WTC11 (cell line): ENCODE measurements at regions not wholly inside any gene's neighbourhood (a gene's known extent, or its start where the extent isn't known, plus 50 kb on each side); places are given as distances from the start of the nearest gene placed in this dataset.

Experiments used
- ATAC-seq: fragments of 200-7000 bp; cut with Tn5 transposase; 2 replicates; pipeline ENCODE4 v1.10.0; 2021; ENCODE audit warnings: mild to moderate bottlenecking, moderate library complexity
- CTCF ChIA-PET: fragments of 300-600 bp; sonication (Branson Sonifier 250); formaldehyde crosslinking; loops from one replicate; lab custom pipeline; 2021; ENCODE audit warnings: antibody characterized with exemption; lab: Charles Lee
- POLR2A ChIA-PET: fragments of 350-600 bp; sonication (Branson Sonifier 250); formaldehyde crosslinking; loops from one replicate; lab custom pipeline; 2021; ENCODE audit warnings: antibody characterized with exemption; lab: Charles Lee
- DNase-seq: peaks from one replicate; pipeline ENCODE4 v3.0.0; 2021; ENCODE audit warnings: low spot score
- H3K27ac Mint-ChIP-seq: 2 replicates; pipeline ENCODE4 v1.8.0; 2021; ENCODE audit warnings: mixed read lengths
- H3K27me3 Mint-ChIP-seq: 2 replicates; pipeline ENCODE4 v1.8.0; 2021; ENCODE audit warnings: low read depth, mild to moderate bottlenecking, moderate library complexity, mixed read lengths
- H3K36me3 Mint-ChIP-seq: 2 replicates; pipeline ENCODE4 v1.8.0; 2021; ENCODE audit warnings: mixed read lengths
- H3K4me1 Mint-ChIP-seq: 2 replicates; pipeline ENCODE4 v1.8.0; 2022; ENCODE audit warnings: mixed read lengths
- H3K4me3 Mint-ChIP-seq: 2 replicates; pipeline ENCODE4 v1.8.0; 2021; ENCODE audit warnings: mild to moderate bottlenecking, moderate library complexity, mixed read lengths
- H3K9me3 Mint-ChIP-seq: 2 replicates; pipeline ENCODE4 v1.8.0; 2021; ENCODE audit warnings: mixed read lengths
- ELF4 ChIP-seq: sonication (generic); formaldehyde crosslinking; IDR thresholded peaks from 2 replicates; pipeline ENCODE4 v1.8.1; 2022; ENCODE audit warnings: low read depth, mild to moderate bottlenecking, moderate library complexity, missing genetic modification reagents
- FOXP1 ChIP-seq: sonication (generic); formaldehyde crosslinking; IDR thresholded peaks from 2 replicates; pipeline ENCODE4 v1.8.0; 2022; ENCODE audit warnings: missing genetic modification reagents, mild to moderate bottlenecking, moderate library complexity, borderline replicate concordance
- NFE2L1 ChIP-seq: sonication (generic); formaldehyde crosslinking; IDR thresholded peaks from 2 replicates; pipeline ENCODE4 v1.8.1; 2023; ENCODE audit warnings: missing genetic modification reagents
- NR2C2 ChIP-seq: sonication (generic); formaldehyde crosslinking; IDR thresholded peaks from 2 replicates; pipeline ENCODE4 v1.8.0; 2022; ENCODE audit warnings: mild to moderate bottlenecking, missing genetic modification reagents
- SMAD4 ChIP-seq: sonication (generic); formaldehyde crosslinking; IDR thresholded peaks from 2 replicates; pipeline ENCODE4 v1.8.0; 2022; ENCODE audit warnings: mild to moderate bottlenecking, missing genetic modification reagents
- TP53 ChIP-seq: sonication (generic); formaldehyde crosslinking; IDR thresholded peaks from 2 replicates; pipeline ENCODE4 v1.8.1; 2023; ENCODE audit warnings: mild to moderate bottlenecking, missing genetic modification reagents
- ZNF138 ChIP-seq: sonication (generic); formaldehyde crosslinking; conservative IDR thresholded peaks from 2 replicates; pipeline ENCODE4 v1.8.1; 2022; ENCODE audit warnings: mild to moderate bottlenecking, moderate library complexity, missing genetic modification reagents
- ZNF263 ChIP-seq: sonication (generic); formaldehyde crosslinking; IDR thresholded peaks from 2 replicates; pipeline ENCODE4 v1.8.1; 2022; ENCODE audit warnings: low read depth, mild to moderate bottlenecking, moderate library complexity, missing genetic modification reagents
- ZNF396 ChIP-seq: fragments of 250-450 bp; sonication (Bioruptor Pico); IDR thresholded peaks from 2 replicates; pipeline ENCODE4 v1.8.0; 2021; ENCODE audit warnings: mild to moderate bottlenecking, moderate library complexity, borderline replicate concordance
- ZNF671 ChIP-seq: fragments of 250-450 bp; sonication (Bioruptor Pico); IDR thresholded peaks from 2 replicates; pipeline ENCODE4 v1.8.0; 2021; ENCODE audit warnings: mild to moderate bottlenecking
- TF ChIP-seq, protein P1 (sequence below): fragments of 250-450 bp; sonication (Bioruptor Pico); conservative IDR thresholded peaks from 2 replicates; pipeline ENCODE4 v1.9.0; 2021; ENCODE audit warnings: mild to moderate bottlenecking
- TF ChIP-seq, protein P2 (sequence below): fragments of 250-450 bp; sonication (Bioruptor Pico); IDR thresholded peaks from 2 replicates; pipeline ENCODE4 v1.8.0; 2021; ENCODE audit warnings: mild to moderate bottlenecking
- TF ChIP-seq, protein P3 (sequence below): sonication (generic); formaldehyde crosslinking; IDR thresholded peaks from 2 replicates; pipeline ENCODE4 v1.8.0; 2023; ENCODE audit warnings: missing genetic modification reagents
- TF ChIP-seq, protein P4 (sequence below): sonication (generic); formaldehyde crosslinking; IDR thresholded peaks from 2 replicates; pipeline ENCODE4 v1.8.1; 2023; ENCODE audit warnings: mild to moderate bottlenecking, missing genetic modification reagents, moderate library complexity
- TF ChIP-seq, protein P5 (sequence below): sonication (generic); formaldehyde crosslinking; IDR thresholded peaks from 2 replicates; pipeline ENCODE4 v1.8.1; 2023; ENCODE audit warnings: mild to moderate bottlenecking, missing genetic modification reagents, borderline replicate concordance
- TF ChIP-seq, protein P6 (sequence below): fragments of 250-450 bp; sonication (Bioruptor Pico); IDR thresholded peaks from 2 replicates; pipeline ENCODE4 v1.9.0; 2021; ENCODE audit warnings: mild to moderate bottlenecking
- TF ChIP-seq, protein P7 (sequence below): fragments of 200-600 bp; IDR thresholded peaks from 2 replicates; pipeline ENCODE4 v1.8.0; 2022; ENCODE audit warnings: antibody characterized with exemption

DNA sequence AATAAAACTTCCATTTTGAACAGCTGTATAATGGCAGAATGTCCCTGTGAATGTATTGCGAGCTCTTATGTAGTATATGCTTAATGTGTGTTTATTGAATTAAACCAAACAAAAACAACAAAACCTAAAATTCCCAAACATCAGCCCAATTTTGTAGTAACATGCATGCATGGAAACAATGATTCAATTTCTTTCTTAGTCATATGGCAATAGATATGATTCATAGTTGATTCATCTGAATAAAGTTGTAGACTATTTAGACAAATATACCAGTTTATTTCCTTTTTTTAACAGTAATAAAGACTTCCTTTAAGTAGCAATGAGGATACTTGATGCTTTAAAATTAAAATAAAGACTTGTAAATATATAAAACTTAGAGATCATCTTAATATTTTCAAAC is 670.6 kb downstream of the CD109 start:
- no peaks in the 10 kb centered on the region for H3K9me3 Mint-ChIP-seq
- H3K27ac Mint-ChIP-seq: no peak overlapping the region
- H3K27me3 Mint-ChIP-seq: no peaks in the 10 kb centered on the region
- no peaks in the 10 kb centered on the region for H3K36me3 Mint-ChIP-seq
- no peaks in the 10 kb centered on the region for H3K4me1 Mint-ChIP-seq
- CTCF ChIA-PET: no interaction called here
- no peak for DNase-seq
- no peak for ATAC-seq
- H3K4me3 Mint-ChIP-seq: no peak overlapping the region
- TF ChIP-seq, protein P1, sequence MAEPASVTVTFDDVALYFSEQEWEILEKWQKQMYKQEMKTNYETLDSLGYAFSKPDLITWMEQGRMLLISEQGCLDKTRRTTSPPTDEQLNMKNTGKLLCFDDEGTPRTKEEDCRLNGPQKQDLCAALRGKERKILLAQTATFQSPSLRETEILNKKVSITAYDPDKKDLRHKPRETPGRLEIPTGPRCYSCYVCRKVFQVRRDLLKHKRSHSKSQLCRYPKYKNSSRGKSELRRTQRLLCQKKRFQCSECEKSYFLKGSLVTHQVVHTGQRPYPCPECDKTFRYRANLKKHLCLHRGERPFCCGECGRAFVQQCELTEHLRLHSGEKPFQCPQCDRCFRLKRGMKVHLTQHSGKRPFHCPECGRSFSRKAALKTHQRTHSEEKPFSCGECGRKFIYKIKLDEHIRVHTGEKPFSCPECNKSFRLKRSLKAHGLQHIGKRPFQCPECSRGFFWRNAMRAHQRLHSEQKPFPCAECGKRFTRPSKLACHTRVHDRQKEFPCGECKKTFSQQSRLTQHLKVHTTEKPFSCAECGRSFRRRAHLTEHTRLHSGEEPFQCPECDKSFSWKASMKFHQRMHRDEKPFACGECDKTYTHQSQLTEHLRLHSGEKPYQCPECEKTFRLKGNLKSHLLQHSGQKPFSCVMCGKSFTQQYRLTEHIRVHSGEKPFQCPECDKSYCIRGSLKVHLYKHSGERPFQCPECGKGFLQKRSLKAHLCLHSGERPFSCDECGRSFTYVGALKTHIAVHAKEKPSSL (CRISPR knock-in tag): no peak
- TF ChIP-seq, protein P2, sequence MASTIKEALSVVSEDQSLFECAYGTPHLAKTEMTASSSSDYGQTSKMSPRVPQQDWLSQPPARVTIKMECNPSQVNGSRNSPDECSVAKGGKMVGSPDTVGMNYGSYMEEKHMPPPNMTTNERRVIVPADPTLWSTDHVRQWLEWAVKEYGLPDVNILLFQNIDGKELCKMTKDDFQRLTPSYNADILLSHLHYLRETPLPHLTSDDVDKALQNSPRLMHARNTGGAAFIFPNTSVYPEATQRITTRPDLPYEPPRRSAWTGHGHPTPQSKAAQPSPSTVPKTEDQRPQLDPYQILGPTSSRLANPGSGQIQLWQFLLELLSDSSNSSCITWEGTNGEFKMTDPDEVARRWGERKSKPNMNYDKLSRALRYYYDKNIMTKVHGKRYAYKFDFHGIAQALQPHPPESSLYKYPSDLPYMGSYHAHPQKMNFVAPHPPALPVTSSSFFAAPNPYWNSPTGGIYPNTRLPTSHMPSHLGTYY (CRISPR knock-in tag): no peak
- no peak for TF ChIP-seq NR2C2 (CRISPR knock-in tag)
- TF ChIP-seq ZNF396 (CRISPR knock-in tag): no peak
- TF ChIP-seq, protein P3, sequence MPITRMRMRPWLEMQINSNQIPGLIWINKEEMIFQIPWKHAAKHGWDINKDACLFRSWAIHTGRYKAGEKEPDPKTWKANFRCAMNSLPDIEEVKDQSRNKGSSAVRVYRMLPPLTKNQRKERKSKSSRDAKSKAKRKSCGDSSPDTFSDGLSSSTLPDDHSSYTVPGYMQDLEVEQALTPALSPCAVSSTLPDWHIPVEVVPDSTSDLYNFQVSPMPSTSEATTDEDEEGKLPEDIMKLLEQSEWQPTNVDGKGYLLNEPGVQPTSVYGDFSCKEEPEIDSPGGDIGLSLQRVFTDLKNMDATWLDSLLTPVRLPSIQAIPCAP (CRISPR knock-in tag): no peak
- TF ChIP-seq ELF4: no peak
- TF ChIP-seq TP53 (CRISPR knock-in tag): no peak
- TF ChIP-seq ZNF263 (CRISPR knock-in tag): no peak
- POLR2A ChIA-PET: no interaction called here

DNA sequence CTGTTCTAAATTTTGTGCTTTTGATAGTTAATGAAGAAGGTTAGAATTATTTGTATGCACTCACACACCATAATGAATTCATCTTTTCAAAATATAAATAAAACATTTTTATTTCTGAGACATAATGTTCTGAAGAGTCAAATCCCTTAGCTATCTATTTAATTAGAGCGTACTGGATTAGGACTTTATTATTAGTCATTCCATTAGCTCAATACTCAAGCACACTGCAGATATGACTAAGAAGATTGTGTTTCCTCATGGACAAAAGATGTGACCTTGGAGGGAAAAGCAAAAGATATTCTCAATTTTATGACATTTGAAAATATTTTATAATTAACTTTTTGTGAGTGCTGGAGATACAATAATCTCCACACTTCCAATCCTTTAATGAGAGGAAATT is 666.4 kb downstream of the CD109 start:
- Mint-ChIP-seq H3K4me1 (peaks cover under 1% of the 10 kb centered on the region; the same call in 1 of the 2 replicates), H3K27ac (no peak overlapping the region)
- POLR2A ChIA-PET: no interaction called here
- DNase-seq: no peak
- no peak for TF ChIP-seq NFE2L1 (CRISPR knock-in tag)
- no peak for TF ChIP-seq ZNF671 (CRISPR knock-in tag)
- TF ChIP-seq ELF4: no peak
- TF ChIP-seq, protein P4, sequence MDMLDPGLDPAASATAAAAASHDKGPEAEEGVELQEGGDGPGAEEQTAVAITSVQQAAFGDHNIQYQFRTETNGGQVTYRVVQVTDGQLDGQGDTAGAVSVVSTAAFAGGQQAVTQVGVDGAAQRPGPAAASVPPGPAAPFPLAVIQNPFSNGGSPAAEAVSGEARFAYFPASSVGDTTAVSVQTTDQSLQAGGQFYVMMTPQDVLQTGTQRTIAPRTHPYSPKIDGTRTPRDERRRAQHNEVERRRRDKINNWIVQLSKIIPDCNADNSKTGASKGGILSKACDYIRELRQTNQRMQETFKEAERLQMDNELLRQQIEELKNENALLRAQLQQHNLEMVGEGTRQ: no peak
- TF ChIP-seq FOXP1 (CRISPR knock-in tag): no peak
- TF ChIP-seq, protein P5, sequence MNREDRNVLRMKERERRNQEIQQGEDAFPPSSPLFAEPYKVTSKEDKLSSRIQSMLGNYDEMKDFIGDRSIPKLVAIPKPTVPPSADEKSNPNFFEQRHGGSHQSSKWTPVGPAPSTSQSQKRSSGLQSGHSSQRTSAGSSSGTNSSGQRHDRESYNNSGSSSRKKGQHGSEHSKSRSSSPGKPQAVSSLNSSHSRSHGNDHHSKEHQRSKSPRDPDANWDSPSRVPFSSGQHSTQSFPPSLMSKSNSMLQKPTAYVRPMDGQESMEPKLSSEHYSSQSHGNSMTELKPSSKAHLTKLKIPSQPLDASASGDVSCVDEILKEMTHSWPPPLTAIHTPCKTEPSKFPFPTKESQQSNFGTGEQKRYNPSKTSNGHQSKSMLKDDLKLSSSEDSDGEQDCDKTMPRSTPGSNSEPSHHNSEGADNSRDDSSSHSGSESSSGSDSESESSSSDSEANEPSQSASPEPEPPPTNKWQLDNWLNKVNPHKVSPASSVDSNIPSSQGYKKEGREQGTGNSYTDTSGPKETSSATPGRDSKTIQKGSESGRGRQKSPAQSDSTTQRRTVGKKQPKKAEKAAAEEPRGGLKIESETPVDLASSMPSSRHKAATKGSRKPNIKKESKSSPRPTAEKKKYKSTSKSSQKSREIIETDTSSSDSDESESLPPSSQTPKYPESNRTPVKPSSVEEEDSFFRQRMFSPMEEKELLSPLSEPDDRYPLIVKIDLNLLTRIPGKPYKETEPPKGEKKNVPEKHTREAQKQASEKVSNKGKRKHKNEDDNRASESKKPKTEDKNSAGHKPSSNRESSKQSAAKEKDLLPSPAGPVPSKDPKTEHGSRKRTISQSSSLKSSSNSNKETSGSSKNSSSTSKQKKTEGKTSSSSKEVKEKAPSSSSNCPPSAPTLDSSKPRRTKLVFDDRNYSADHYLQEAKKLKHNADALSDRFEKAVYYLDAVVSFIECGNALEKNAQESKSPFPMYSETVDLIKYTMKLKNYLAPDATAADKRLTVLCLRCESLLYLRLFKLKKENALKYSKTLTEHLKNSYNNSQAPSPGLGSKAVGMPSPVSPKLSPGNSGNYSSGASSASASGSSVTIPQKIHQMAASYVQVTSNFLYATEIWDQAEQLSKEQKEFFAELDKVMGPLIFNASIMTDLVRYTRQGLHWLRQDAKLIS (CRISPR knock-in tag): no peak
- TF ChIP-seq, protein P6, sequence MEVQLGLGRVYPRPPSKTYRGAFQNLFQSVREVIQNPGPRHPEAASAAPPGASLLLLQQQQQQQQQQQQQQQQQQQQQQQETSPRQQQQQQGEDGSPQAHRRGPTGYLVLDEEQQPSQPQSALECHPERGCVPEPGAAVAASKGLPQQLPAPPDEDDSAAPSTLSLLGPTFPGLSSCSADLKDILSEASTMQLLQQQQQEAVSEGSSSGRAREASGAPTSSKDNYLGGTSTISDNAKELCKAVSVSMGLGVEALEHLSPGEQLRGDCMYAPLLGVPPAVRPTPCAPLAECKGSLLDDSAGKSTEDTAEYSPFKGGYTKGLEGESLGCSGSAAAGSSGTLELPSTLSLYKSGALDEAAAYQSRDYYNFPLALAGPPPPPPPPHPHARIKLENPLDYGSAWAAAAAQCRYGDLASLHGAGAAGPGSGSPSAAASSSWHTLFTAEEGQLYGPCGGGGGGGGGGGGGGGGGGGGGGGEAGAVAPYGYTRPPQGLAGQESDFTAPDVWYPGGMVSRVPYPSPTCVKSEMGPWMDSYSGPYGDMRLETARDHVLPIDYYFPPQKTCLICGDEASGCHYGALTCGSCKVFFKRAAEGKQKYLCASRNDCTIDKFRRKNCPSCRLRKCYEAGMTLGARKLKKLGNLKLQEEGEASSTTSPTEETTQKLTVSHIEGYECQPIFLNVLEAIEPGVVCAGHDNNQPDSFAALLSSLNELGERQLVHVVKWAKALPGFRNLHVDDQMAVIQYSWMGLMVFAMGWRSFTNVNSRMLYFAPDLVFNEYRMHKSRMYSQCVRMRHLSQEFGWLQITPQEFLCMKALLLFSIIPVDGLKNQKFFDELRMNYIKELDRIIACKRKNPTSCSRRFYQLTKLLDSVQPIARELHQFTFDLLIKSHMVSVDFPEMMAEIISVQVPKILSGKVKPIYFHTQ (CRISPR knock-in tag): no peak
- no peak for TF ChIP-seq SMAD4 (CRISPR knock-in tag)
- TF ChIP-seq, protein P7, sequence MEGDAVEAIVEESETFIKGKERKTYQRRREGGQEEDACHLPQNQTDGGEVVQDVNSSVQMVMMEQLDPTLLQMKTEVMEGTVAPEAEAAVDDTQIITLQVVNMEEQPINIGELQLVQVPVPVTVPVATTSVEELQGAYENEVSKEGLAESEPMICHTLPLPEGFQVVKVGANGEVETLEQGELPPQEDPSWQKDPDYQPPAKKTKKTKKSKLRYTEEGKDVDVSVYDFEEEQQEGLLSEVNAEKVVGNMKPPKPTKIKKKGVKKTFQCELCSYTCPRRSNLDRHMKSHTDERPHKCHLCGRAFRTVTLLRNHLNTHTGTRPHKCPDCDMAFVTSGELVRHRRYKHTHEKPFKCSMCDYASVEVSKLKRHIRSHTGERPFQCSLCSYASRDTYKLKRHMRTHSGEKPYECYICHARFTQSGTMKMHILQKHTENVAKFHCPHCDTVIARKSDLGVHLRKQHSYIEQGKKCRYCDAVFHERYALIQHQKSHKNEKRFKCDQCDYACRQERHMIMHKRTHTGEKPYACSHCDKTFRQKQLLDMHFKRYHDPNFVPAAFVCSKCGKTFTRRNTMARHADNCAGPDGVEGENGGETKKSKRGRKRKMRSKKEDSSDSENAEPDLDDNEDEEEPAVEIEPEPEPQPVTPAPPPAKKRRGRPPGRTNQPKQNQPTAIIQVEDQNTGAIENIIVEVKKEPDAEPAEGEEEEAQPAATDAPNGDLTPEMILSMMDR: no peak
- TF ChIP-seq ZNF138 (CRISPR knock-in tag): no peak
- TF ChIP-seq, all 79 proteins: peak for 0
- peaks cover 10% of the 10 kb centered on the region; the same call in 1 of the 2 replicates for H3K9me3 Mint-ChIP-seq
- no peak overlapping the region for H3K4me3 Mint-ChIP-seq
- no peaks in the 10 kb centered on the region for H3K36me3 Mint-ChIP-seq
- CTCF ChIA-PET: no interaction called here
- no peaks in the 10 kb centered on the region for H3K27me3 Mint-ChIP-seq
- ATAC-seq: no peak
